Sigmoid colon (tissue), 6 donors: ENCODE measurements at regions not wholly inside any gene's neighbourhood (a gene's known extent, or its start where the extent isn't known, plus 50 kb on each side); places are given as distances from the start of the nearest gene placed in this dataset.

Source experiments
- DNase-seq: peaks from one replicate; pipeline ENCODE4 v3.0.0-alpha.2; 2019
- H3K27ac ChIP-seq, 4 donors: fragments of 200-600 bp; sonication (generic); one replicate each; pipeline ENCODE4 v1.5.1; 2016 to 2019; ENCODE audit warnings: mild to moderate bottlenecking in 1 of 4
- H3K27me3 ChIP-seq, 3 donors: fragments of 200-600 bp; sonication (generic); one replicate each; pipeline ENCODE4 v1.5.1; 2019; ENCODE audit warnings: mild to moderate bottlenecking in 1 of 3
- H3K36me3 ChIP-seq, 4 donors: fragments of 200-600 bp; sonication (generic); one replicate each; pipeline ENCODE4 v1.5.1; 2016 to 2019
- H3K4me1 ChIP-seq, 4 donors: fragments of 200-600 bp; sonication (generic); one replicate each; pipeline ENCODE4 v1.5.1; 2017 to 2019
- H3K4me3 ChIP-seq, 4 donors: fragments of 200-600 bp; sonication (generic); one replicate each; pipeline ENCODE4 v1.5.1; 2017 to 2019; ENCODE audit warnings: mild to moderate bottlenecking in 2 of 4, moderate library complexity in 1 of 4
- H3K9me3 ChIP-seq, 4 donors: fragments of 200-600 bp in 3 of 4; sonication (generic) in 3 of 4; one replicate each; pipeline versions ENCODE4 v1.5.1 to v1.6.1; 2013 to 2019
- EP300 ChIP-seq, 4 donors: sonication (generic); formaldehyde crosslinking; IDR thresholded peaks; one replicate each; pipeline ENCODE4 v1.6.1; 2017; ENCODE audit warnings: antibody characterized with exemption in 4 of 4
- POLR2A ChIP-seq, 2 donors: fragments of 450-650 bp; IDR thresholded peaks; one replicate each; pipeline ENCODE4 v1.6.1; 2016; ENCODE audit warnings: antibody characterized with exemption in 2 of 2, mild to moderate bottlenecking in 2 of 2, moderate library complexity in 2 of 2
- POLR2AphosphoS5 ChIP-seq, 4 donors: sonication (generic); formaldehyde crosslinking; IDR thresholded peaks; one replicate each; pipeline ENCODE4 v1.6.1; 2017; ENCODE audit warnings: antibody characterized with exemption in 4 of 4
- WGBS, 2 donors: extraction: QIAGEN DNeasy Blood & Tissue Kit; methylation state at CpG; one replicate each; pipeline ENCODE4 v1.1.7; 2013; 5-methylcytosine and 5-hydroxymethylcytosine counted together
- intact Hi-C: fragments of 100-400 bp; cut with DNase I; formaldehyde crosslinking; loops from one replicate; pipeline ENCODE4 v1.15.1; 2023
- TF ChIP-seq, protein P1 (sequence below), 4 experiments: fragments of 450-650 bp in 3 of 4; fragments of 200-600 bp in 1 of 4; IDR thresholded peaks; one replicate each; pipeline ENCODE4 v1.5.1; 2016 to 2019; ENCODE audit warnings: antibody characterized with exemption in 4 of 4, mild to moderate bottlenecking in 3 of 4, moderate library complexity in 2 of 4
- donor health status: healthy with polysubstance abuse.
- donor health status: healthy.

DNA sequence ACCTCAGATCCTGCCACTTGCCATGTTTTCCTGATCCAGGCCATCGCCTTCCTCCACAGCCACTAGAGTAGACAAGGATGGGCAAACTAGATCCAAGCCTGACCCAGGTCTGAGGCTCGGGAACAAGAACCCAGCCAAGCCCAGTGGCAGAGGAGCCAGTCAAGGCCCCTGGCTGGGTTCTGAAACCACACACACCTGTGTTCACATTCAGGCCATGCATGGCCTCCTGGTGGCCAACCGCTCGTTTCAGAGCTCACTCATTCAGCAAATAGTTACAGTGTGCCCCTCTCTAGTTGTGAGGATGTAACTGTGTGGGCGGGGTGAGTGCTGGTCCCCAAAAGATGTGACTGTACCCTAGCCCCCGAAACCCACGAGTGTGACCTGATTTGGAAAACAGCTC, 337.6 kb downstream of the CTTN start:
- Histone ChIP-seq H3K9me3 (no peaks in the 10 kb centered on the region), H3K4me1 (no peaks in the 10 kb centered on the region), H3K27ac (no peak overlapping the region), H3K27me3 (no peaks in the 10 kb centered on the region), H3K4me3 (no peak overlapping the region), H3K36me3 (no peaks in the 10 kb centered on the region)
- no peak for TF ChIP-seq EP300 (IDR thresholded peaks at IDR 0.05)
- no peak for TF ChIP-seq POLR2A (IDR thresholded peaks at IDR 0.05)
- TF ChIP-seq POLR2AphosphoS5 (IDR thresholded peaks at IDR 0.05): no peak
- TF ChIP-seq, protein P1, sequence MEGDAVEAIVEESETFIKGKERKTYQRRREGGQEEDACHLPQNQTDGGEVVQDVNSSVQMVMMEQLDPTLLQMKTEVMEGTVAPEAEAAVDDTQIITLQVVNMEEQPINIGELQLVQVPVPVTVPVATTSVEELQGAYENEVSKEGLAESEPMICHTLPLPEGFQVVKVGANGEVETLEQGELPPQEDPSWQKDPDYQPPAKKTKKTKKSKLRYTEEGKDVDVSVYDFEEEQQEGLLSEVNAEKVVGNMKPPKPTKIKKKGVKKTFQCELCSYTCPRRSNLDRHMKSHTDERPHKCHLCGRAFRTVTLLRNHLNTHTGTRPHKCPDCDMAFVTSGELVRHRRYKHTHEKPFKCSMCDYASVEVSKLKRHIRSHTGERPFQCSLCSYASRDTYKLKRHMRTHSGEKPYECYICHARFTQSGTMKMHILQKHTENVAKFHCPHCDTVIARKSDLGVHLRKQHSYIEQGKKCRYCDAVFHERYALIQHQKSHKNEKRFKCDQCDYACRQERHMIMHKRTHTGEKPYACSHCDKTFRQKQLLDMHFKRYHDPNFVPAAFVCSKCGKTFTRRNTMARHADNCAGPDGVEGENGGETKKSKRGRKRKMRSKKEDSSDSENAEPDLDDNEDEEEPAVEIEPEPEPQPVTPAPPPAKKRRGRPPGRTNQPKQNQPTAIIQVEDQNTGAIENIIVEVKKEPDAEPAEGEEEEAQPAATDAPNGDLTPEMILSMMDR (IDR thresholded peaks at IDR 0.05): no peak
- WGBS, 2 donors: 86 to 91% methylated on average over 7 of the region's 7 CpGs
- intact Hi-C loops: no loop called here
- no peak for DNase-seq

DNA sequence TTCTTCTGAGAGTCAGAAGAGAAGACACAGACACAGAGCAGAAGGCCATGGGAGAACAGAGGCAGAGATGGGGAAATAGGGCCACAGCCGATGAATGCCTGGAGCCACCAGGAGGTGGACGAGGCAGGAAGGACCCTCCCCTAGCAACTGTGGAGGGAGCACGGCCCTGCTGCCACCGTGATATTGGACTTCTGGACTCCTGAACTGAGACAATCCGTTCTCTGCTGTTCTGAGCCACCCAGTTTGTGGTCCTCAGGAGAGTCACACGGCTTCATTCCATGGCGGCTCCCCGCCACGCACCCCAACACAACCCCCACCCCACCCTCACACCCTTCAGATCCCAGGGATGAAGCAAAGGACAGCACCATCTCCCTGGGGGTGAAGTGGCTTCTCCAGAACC, 338.1 kb downstream of the CTTN start:
- no peak overlapping the region for H3K27ac ChIP-seq
- no peak for TF ChIP-seq POLR2A (IDR thresholded peaks at IDR 0.05)
- TF ChIP-seq, protein P1 (IDR thresholded peaks at IDR 0.05): no peak
- H3K27me3 ChIP-seq: no peaks in the 10 kb centered on the region

DNA sequence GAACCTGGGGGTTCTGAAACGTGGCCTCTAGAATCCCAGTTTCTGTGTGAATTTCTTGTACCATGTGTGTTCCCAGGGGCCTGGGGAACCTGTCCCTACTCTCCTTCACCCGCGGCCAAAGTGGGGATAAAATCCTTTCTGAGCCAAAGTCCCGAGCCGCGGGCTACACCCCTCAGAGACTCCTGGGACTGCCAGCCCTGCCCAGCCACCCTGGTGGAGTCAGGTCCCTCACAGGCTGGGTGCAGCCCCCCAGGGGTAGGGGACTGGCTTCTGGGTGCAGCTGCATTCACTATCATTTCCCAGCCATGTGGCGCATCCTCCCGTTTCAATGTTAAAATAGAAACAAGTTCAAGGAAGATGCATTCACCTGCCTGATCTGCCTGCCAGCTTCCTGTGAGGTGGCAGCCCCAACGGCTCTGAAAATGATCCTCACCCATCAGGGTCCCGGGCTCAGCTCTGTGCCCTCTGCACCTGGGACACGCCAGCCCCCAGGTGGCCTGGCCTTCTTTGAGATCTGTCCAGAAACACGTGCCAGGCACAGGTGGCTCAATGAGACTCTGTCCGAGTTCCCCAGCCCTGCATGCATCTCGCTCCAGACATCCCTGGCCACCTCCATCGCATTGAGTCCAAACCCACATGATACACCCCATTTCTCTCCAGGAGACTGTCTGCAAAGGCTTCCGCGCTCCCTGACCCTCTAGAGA, 338.8 kb downstream of the CTTN start:
- WGBS, 2 donors: 87 to 92% methylated on average over 17 of the region's 17 CpGs
- DNase-seq: no peak

More for the DNA sequence above, 338.1 kb downstream of the CTTN start:
- 86 to 92% methylated on average over 9 of the region's 9 CpGs for WGBS, 2 donors
- no peaks in the 10 kb centered on the region for H3K9me3 ChIP-seq
- no peak for DNase-seq
- H3K4me3 ChIP-seq: no peak overlapping the region
- intact Hi-C loops: no loop called here
- H3K4me1 ChIP-seq: no peaks in the 10 kb centered on the region
- no peaks in the 10 kb centered on the region for H3K36me3 ChIP-seq

DNA sequence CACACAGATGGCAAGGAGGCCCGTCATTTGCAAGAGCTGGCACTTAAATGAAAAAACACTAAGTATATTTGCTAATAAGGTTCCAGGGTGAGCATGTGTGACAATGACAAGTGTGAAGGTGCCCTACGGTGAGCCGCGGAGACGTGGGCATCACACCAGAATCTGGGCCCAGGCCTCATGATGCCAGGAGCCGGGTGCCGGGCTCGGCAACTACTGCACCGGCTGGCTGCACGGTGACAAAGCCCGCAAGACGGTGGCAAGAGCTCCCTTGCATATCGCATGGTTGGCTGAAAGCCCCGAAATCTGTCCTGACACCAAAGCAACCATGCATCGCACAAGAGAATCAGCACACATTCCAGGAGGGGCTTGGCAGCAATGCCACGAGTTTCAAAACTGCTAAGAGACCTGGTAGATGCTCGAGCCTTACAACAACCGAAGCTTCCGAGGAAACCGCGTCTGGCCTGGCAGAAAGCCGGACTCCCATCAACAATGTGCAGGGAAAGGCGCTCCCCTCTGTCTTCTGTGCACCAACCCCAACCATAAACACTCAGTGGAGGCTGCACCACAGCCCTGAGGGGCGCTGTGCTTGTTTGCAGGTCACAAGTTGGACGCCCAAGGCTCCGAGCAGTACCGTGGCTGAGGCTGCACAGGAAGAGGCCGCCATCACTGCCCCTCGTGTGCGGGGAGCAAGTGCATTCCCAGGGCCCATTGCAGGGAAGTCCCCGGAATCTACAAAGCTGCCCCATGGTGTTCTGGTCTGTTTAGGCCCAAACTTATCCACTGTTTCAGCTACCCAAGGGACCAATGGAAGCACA, 339.7 kb downstream of the CTTN start:
- WGBS, 2 donors: 92 to 95% methylated on average over 31 of the region's 31 CpGs
- H3K4me3 ChIP-seq: no peak overlapping the region
- no peak for DNase-seq
- intact Hi-C loops: no loop called here
- H3K27me3 ChIP-seq: peaks cover 0 to 3% (median 0%) of the 10 kb centered on the region in 3 donors
- no peaks in the 10 kb centered on the region for H3K9me3 ChIP-seq
- no peaks in the 10 kb centered on the region for H3K4me1 ChIP-seq
- H3K36me3 ChIP-seq: no peaks in the 10 kb centered on the region
- TF ChIP-seq, protein P1 (IDR thresholded peaks at IDR 0.05): no peak
- TF ChIP-seq POLR2A (IDR thresholded peaks at IDR 0.05): no peak
- TF ChIP-seq EP300 (IDR thresholded peaks at IDR 0.05): no peak
- no peak for TF ChIP-seq POLR2AphosphoS5 (IDR thresholded peaks at IDR 0.05)
- no peak overlapping the region for H3K27ac ChIP-seq

More for the DNA sequence above, 338.8 kb downstream of the CTTN start:
- Histone ChIP-seq H3K27me3 (no peaks in the 10 kb centered on the region), H3K9me3 (no peaks in the 10 kb centered on the region), H3K4me3 (no peak overlapping the region), H3K4me1 (no peaks in the 10 kb centered on the region), H3K27ac (no peak overlapping the region), H3K36me3 (no peaks in the 10 kb centered on the region)
- intact Hi-C loops: no loop called here
- TF ChIP-seq, protein P1 (IDR thresholded peaks at IDR 0.05): no peak
- TF ChIP-seq POLR2AphosphoS5 (IDR thresholded peaks at IDR 0.05) (no peak), POLR2A (IDR thresholded peaks at IDR 0.05) (no peak), EP300 (IDR thresholded peaks at IDR 0.05) (no peak)
